A204.1 (cell line): ENCODE measurements at regions not wholly inside any gene's neighbourhood (a gene's known extent, or its start where the extent isn't known, plus 50 kb on each side); places are given as distances from the start of the nearest gene placed in this dataset.

Experiments used
- FAIRE-seq: peaks from 2 replicates; lab custom pipeline; 2012; peaks lifted over from hg19 to GRCh38; lab: Jason Lieb, UNC

DNA sequence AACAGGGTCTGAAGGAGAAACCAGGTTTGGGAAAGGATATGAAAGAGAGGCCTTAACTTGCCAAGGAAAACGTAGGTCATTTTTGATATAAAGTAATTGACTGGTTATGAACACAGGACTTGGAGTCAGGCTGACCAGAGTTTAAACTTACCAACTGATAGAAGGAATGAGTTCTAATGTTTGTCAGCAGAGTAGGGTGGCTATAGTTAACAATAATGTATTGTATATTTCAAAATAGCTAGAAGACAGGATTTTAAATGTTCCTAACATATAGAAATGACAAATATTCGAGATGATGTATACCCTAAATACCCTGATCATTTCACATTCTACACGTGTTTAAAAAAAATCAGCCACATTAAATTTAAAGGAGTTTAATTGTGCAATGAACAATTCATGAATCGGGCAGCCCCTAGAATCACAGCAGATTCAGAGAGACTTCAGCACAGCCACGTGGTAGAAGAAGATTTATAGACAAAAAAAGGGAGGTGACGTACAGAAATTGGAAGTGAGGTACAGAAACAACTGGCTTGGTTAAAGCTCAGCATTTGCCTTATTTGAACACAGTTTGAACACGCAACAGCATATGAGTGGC is 52.5 kb upstream of the PLEKHG7 start:
- no peak for FAIRE-seq

- peak; percentile 69 for FAIRE-seq
Measured at GRCh38 chr12:92649511-92650227, 53.1 kb upstream of the PLEKHG7 start.

GRCh38 chr12:92648242-92649031 is 54.4 kb upstream of the PLEKHG7 start:
- FAIRE-seq: no peak

DNA sequence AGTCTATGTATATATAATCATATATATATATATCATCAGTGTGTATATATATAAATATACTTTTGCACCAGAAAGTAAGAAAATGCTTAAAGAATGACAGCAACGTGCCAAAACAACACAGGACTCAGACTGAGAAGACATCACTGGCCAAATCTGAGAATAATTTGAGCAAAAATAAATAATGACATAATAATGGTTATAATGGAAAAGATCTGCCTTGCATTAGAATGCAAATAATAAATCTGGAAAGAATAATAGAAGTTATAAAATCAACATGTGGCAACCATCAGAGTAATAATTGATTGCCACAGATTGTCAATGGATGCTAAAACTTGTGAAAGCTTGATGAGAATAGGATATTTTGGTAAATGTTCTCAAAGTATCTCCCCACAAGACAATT is 61.5 kb upstream of the PLEKHG7 start:
- FAIRE-seq: no peak

DNA sequence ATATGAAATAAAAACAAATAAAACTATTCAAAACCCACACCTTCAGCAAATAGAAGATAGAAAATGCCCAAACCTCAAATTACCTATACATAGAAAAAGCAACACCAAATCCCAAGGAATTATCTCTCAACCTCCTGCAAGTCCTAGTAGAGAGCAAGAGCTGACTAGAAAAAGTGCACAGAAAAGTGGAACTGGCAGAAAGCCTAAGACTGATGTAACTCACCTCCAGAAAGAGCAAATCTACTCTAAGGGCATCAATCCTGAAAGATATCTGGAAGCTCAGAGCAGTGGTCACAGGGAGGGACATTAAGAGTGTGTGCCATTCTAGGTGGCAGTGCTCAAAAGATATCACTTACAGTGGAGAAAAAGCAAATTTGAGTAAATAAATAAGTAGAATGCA is 62.1 kb upstream of the PLEKHG7 start:
- FAIRE-seq: no peak

DNA sequence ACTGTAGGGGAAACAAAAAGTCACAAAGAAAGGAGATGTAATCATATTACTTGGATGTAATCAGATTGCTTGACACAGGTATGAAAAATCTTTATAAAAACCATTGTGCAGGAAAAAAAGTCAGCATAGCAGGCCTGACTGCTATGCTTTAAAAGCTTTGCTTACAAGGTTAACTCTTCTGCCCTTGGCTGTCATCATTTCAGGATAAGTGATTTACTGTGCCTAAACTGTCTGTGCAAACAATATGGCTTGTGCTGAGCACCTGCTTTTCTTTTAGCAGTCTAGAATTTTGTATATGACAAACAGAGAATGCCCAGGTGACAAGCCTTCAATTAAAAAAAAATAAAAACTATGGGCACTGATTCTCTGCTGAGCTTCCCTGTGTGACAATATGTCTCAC is 63.8 kb upstream of the PLEKHG7 start:
- no peak for FAIRE-seq

DNA sequence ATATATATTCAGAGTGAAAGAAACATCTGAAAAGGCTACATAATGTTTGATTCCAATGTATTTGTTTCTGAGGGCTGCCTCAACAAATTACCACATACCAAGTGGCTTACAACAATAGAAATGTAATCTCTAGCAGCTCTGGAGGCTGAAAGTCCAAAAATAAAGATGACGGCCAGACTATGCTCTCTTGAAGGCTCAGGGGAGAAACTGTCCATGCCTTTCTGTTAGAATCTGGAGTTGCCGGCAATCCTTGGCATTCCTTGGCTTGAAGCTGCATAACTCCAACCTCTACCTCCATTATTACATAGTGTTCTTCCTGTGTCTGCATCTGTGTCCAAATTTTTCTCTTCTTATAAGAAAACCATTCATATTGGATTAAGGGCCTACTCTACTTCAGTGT is 68.1 kb upstream of the PLEKHG7 start:
- FAIRE-seq: no peak

- no peak for FAIRE-seq
Measured at GRCh38 chr12:92634202-92634601, 68.6 kb upstream of the PLEKHG7 start.

GRCh38 chr12:92630968-92631367 is 71.8 kb upstream of the PLEKHG7 start:
- FAIRE-seq: no peak

DNA sequence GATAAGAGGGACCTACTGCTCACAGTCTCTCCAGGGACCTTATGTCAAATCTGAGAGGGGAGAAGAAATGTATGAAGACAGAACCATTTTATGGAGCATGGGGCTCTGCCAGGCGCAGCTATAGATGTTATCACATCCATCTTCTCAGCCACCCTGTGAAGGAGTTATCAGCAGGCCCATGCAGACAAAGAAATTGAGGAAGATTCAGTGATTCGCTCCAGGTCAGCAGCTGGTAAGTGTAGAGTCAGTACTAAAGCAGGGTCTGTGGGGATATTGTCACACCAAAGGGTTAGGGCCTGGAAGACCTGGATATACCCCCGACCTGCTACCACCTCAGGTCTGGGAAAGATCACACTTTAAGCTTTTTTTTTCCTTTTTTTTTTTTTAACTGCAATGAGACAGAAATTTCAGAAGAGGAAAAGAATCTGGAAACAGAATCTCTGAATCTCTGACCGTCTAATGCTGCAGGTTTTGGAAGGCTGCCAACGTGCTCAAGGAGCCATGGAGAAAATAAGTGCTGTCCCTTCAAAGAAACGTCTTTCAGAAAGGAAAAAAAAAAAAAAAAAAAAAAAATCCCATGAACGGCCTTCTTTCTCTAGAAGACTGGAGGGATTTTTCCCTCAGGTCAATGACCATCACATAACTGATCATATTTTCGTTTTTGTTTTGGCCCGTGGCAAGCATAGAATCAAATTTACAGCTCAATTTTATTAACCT is 73.3 kb upstream of the PLEKHG7 start:
- no peak for FAIRE-seq

DNA sequence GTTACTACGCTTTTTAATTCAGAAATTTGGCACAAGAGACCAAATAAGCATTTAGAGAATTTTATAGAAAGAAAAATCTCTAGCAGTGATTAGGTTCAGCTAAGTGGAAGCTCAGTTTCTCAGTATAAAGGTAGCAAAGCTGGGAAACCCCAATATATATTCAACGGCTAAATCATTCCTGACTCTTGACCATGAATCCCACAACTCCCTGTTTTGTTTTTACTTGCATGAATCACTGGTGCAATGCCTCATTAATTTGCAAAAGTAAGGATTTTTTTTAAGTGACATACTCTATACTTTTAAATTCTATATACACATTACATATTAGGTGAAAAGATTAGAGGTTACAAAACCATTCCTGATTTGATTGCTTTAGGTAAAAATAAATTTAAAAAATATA is 74.3 kb upstream of the PLEKHG7 start:
- FAIRE-seq: peak; percentile 29

- no peak for FAIRE-seq
Measured at GRCh38 chr12:92627511-92627910, 75.3 kb upstream of the PLEKHG7 start.

GRCh38 chr12:92625639-92626310 is 77.0 kb upstream of the PLEKHG7 start:
- FAIRE-seq: no peak

DNA sequence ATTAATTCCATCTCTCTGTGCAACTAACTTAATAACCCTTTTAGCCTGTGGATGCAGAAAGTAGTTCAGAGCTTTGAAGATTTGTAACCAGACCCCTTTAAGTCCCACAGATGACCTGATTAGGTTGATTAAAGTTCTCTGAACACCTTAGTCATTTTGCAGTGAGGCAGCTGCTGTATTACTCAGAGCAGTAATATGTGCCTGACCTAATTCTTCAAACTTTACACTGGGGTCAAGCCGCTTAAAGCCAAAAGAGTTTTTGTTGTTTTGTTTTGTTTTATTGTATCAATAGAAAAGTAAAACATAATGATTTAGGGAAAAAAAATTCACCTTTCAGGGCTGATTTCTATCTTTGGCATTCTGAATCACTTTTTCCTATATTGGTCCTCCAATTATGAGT is 78.6 kb upstream of the PLEKHG7 start:
- no peak for FAIRE-seq

GRCh38 chr12:92623386-92623785 is 79.4 kb upstream of the PLEKHG7 start:
- FAIRE-seq: no peak

DNA sequence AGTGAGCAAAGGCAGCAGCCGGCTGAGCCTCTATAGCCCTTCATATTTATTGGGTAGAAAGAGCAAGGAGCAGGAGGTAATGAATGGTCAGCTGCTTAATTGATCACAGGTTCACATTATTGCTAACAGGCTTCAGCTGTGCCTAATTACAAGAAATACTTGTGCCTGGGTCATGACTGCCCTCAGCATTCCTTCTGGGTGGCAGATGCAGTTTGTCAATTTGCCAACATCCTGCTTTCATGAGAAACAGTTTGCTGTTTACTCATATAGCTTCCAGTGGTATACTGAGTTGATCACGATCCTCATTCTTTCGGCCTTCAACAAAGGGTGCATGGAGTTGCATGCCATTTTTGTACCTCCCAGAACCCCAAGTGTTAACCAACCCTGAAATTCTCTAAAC is 81.0 kb upstream of the PLEKHG7 start:
- FAIRE-seq: no peak

GRCh38 chr12:92621312-92621711 is 81.5 kb upstream of the PLEKHG7 start:
- FAIRE-seq: no peak

GRCh38 chr12:92619730-92620684 is 82.8 kb upstream of the PLEKHG7 start:
- FAIRE-seq: no peak

- FAIRE-seq: no peak
Measured at GRCh38 chr12:92619026-92619425, 83.8 kb upstream of the PLEKHG7 start.

- no peak for FAIRE-seq
Measured at GRCh38 chr12:92615703-92616102, 87.1 kb upstream of the PLEKHG7 start.

- no peak for FAIRE-seq
Measured at GRCh38 chr12:92615086-92615485, 87.7 kb upstream of the PLEKHG7 start.
